Neural cell (in vitro differentiated cells): ENCODE measurements at regions not wholly inside any gene's neighbourhood (a gene's known extent, or its start where the extent isn't known, plus 50 kb on each side); places are given as distances from the start of the nearest gene placed in this dataset.

Experiments used
- EZH2 ChIP-seq: fragments of 200-600, 300-800 bp; shearing (Covaris generic), sonication (generic); IDR thresholded peaks from 2 replicates; pipeline ENCODE4 v1.6.1; 2014; ENCODE audit warnings: antibody characterized with exemption, low read length, borderline replicate concordance, mild to moderate bottlenecking; ENCODE audit not compliant: insufficient read depth, poor library complexity, severe bottlenecking
- POLR2AphosphoS5 ChIP-seq: IDR thresholded peaks from 2 replicates; pipeline ENCODE4 v1.6.1; 2012
- SMC3 ChIP-seq: fragments of 450-650 bp; conservative IDR thresholded peaks from 2 replicates; pipeline ENCODE4 v1.6.1; 2014; ENCODE audit warnings: antibody characterized with exemption, mild to moderate bottlenecking, moderate library complexity; ENCODE audit not compliant: poor library complexity
- TF ChIP-seq, protein P1 (sequence below): fragments of 450-650 bp; IDR thresholded peaks from 2 replicates; pipeline ENCODE4 v1.5.1; 2014; ENCODE audit warnings: antibody characterized with exemption, mild to moderate bottlenecking, moderate library complexity; ENCODE audit not compliant: poor library complexity, severe bottlenecking

DNA sequence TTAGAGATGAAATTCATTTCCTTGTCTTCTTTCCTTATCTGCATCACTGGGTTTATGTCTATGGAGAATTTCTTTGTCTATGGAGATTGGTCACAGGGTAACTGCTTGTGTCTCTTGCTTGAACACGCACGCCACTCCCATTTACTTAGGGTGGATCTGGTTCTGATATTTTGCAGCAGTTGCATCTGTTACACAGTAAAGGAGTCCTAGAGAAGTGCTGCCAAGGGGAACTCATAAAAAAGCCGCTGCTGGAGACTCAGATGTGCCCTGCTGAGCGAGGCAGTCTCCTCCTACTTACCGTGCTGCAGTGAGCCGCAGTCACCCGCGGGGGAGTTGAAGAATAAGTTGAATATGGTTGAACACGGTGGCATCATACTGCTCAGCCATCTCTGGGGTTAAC, 105.2 kb upstream of the KLHL25 start:
- TF ChIP-seq, protein P1, sequence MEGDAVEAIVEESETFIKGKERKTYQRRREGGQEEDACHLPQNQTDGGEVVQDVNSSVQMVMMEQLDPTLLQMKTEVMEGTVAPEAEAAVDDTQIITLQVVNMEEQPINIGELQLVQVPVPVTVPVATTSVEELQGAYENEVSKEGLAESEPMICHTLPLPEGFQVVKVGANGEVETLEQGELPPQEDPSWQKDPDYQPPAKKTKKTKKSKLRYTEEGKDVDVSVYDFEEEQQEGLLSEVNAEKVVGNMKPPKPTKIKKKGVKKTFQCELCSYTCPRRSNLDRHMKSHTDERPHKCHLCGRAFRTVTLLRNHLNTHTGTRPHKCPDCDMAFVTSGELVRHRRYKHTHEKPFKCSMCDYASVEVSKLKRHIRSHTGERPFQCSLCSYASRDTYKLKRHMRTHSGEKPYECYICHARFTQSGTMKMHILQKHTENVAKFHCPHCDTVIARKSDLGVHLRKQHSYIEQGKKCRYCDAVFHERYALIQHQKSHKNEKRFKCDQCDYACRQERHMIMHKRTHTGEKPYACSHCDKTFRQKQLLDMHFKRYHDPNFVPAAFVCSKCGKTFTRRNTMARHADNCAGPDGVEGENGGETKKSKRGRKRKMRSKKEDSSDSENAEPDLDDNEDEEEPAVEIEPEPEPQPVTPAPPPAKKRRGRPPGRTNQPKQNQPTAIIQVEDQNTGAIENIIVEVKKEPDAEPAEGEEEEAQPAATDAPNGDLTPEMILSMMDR, result no peak
- TF ChIP-seq POLR2AphosphoS5, result no peak
- TF ChIP-seq EZH2, result no peak
- no peak for TF ChIP-seq SMC3
